Left lung (tissue), 4 donors: ENCODE measurements at regions not wholly inside any gene's neighbourhood (a gene's known extent, or its start where the extent isn't known, plus 50 kb on each side); places are given as distances from the start of the nearest gene placed in this dataset.
"Not testable (repeated sequence)": the region's sequence is repeated elsewhere in the genome, so short reads cannot be mapped to it uniquely, and the experiment has no call there.

Experiments used
- ATAC-seq: fragments of 200-7000 bp; cut with Tn5 transposase; one replicate; pipeline ENCODE4 v1.9.1; 2020; ENCODE audit warnings: moderate library complexity
- DNase-seq, 4 donors: peaks; one replicate each; pipeline ENCODE4 v3.0.0-alpha.2; 2013 to 2020
- H3K27ac ChIP-seq, 2 donors: fragments of 200-600 bp; sonication (generic) in 1 of 2; one replicate each; pipeline versions ENCODE4 v1.5.0 to v1.8.0; 2020 to 2021
- H3K27me3 ChIP-seq, 2 donors: fragments of 200-600 bp; sonication (generic) in 1 of 2; one replicate each; pipeline versions ENCODE4 v1.5.0 to v1.8.0; 2020 to 2021
- H3K36me3 ChIP-seq, 2 donors: fragments of 200-600 bp; sonication (generic) in 1 of 2; one replicate each; pipeline versions ENCODE4 v1.5.0 to v1.8.0; 2020 to 2021
- H3K4me1 ChIP-seq, 2 donors: fragments of 200-600 bp; one replicate each; pipeline ENCODE4 v1.8.0; 2021
- H3K4me3 ChIP-seq, 2 donors: fragments of 200-600 bp; sonication (generic) in 1 of 2; one replicate each; pipeline versions ENCODE4 v1.5.0 to v1.8.0; 2020 to 2021; ENCODE audit warnings: mild to moderate bottlenecking in 1 of 2
- H3K9me3 ChIP-seq, 2 donors: fragments of 200-600 bp; sonication (generic) in 1 of 2; one replicate each; pipeline versions ENCODE4 v1.5.0 to v1.8.0; 2020 to 2021
- intact Hi-C, 2 donors: fragments of 100-400 bp; cut with DNase I; formaldehyde crosslinking; loops; one replicate each; pipeline versions ENCODE4 v1.11.2 to v1.14.2; 2022
- TF ChIP-seq, protein P1 (sequence below), 2 donors: fragments of 200-600 bp; sonication (generic) in 1 of 2; IDR thresholded peaks; one replicate each; pipeline versions ENCODE4 v1.5.0 to v1.8.0; 2021; ENCODE audit warnings: antibody characterized with exemption in 2 of 2
- donor health status: DM: no; HTN: yes; CAD: no.
- donor health status: DM: no; HTN: no; CAD: no.

- intact Hi-C loops = no loop called here
- TF ChIP-seq, protein P1, sequence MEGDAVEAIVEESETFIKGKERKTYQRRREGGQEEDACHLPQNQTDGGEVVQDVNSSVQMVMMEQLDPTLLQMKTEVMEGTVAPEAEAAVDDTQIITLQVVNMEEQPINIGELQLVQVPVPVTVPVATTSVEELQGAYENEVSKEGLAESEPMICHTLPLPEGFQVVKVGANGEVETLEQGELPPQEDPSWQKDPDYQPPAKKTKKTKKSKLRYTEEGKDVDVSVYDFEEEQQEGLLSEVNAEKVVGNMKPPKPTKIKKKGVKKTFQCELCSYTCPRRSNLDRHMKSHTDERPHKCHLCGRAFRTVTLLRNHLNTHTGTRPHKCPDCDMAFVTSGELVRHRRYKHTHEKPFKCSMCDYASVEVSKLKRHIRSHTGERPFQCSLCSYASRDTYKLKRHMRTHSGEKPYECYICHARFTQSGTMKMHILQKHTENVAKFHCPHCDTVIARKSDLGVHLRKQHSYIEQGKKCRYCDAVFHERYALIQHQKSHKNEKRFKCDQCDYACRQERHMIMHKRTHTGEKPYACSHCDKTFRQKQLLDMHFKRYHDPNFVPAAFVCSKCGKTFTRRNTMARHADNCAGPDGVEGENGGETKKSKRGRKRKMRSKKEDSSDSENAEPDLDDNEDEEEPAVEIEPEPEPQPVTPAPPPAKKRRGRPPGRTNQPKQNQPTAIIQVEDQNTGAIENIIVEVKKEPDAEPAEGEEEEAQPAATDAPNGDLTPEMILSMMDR (IDR thresholded peaks at IDR 0.05) = no peak
- no peaks in the 10 kb centered on the region for H3K4me1 ChIP-seq
- H3K9me3 ChIP-seq = no peaks in the 10 kb centered on the region
- no peak overlapping the region for H3K4me3 ChIP-seq
- DNase-seq (no peak), ATAC-seq (no peak)
- no peaks in the 10 kb centered on the region for H3K27me3 ChIP-seq
- H3K36me3 ChIP-seq = no peaks in the 10 kb centered on the region
- H3K27ac ChIP-seq = no peak overlapping the region
Observed at GRCh38 chr4:20151436-20151835, 100.3 kb upstream of the SLIT2 start.

DNA sequence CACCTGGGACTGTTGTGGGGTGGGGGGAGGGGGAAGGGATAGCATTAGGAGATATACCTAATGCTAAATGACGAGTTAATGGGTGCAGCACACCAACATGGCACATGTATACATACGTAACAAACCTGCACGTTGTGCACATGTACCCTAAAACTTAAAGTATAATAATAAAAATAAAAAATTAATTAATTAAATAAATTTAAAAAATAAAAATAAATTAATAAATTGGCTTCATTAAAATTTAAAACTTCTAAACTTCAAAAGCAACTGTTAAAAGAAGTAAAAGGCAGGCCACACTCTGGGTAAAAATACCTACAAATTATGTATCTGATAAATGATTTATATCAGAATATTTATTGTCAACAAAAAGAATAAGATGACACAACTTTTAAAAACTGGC is 102.6 kb upstream of the SLIT2 start:
- intact Hi-C loops, ATAC-seq, DNase-seq, H3K27ac ChIP-seq, H3K36me3 ChIP-seq, H3K4me1 ChIP-seq, H3K4me3 ChIP-seq, H3K27me3 ChIP-seq: not testable (repeated sequence)
- peaks cover 0 to 13% of the 10 kb centered on the region in 2 donors for H3K9me3 ChIP-seq

DNA sequence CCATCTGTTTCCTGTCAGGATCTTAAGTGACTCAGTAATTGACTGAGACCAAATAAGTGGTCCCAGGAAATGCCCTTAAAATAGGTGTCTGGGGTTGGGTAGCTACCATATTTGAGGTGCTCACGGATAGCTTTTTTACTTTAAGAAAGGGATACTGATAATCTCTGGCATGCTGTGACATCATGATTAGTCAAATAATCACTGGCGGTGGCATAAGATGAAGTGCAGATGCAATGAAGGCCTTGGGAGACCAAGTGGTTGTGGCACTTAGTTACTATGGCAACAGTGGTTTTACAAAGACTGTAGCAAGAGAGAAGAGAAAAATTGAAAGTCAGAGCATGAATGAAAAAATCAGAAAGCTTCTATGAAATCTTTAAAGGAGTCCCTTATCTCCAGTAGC is 114.5 kb upstream of the SLIT2 start:
- TF ChIP-seq, protein P1 (IDR thresholded peaks at IDR 0.05) = no peak
- H3K4me1 ChIP-seq = no peaks in the 10 kb centered on the region
- ATAC-seq (no peak), DNase-seq (no peak)
- no peak overlapping the region for H3K27ac ChIP-seq
- H3K27me3 ChIP-seq = no peaks in the 10 kb centered on the region
- no peak overlapping the region for H3K4me3 ChIP-seq
- H3K9me3 ChIP-seq = peaks cover 0 to 22% of the 10 kb centered on the region in 2 donors
- intact Hi-C loops = no loop called here
- H3K36me3 ChIP-seq = no peaks in the 10 kb centered on the region

- DNase-seq = no peak
- TF ChIP-seq, protein P1 (IDR thresholded peaks at IDR 0.05) = no peak
- Histone ChIP-seq H3K4me3 (no peak overlapping the region), H3K27me3 (no peaks in the 10 kb centered on the region), H3K27ac (no peak overlapping the region), H3K36me3 (no peaks in the 10 kb centered on the region), H3K4me1 (no peaks in the 10 kb centered on the region), H3K9me3 (no peaks in the 10 kb centered on the region)
- intact Hi-C loops = no loop called here
- no peak for ATAC-seq
Observed at GRCh38 chr4:20127626-20128025, 124.1 kb upstream of the SLIT2 start.

DNA sequence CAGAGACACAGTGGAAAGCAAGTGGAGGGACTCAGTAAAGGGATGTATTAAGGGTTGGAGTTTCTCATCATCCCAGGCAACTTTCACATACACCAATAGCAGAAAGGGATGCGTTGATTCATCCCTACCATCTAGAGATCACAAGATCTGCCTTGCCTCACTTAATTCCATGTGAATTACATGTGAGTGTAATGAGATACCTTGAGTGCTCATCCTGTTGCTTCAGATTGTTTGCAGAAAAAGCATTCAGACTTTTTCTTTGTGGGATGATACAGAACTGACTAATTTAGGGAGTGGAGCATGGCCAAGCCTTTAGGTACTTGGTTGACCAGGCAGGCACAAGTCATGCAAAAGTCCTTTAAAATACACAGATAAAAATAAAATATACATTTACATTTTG is 124.8 kb upstream of the SLIT2 start:
- no peaks in the 10 kb centered on the region for H3K36me3 ChIP-seq
- H3K4me1 ChIP-seq = no peaks in the 10 kb centered on the region
- intact Hi-C loops = no loop called here
- H3K9me3 ChIP-seq = no peaks in the 10 kb centered on the region
- H3K4me3 ChIP-seq = no peak overlapping the region
- TF ChIP-seq, protein P1 (IDR thresholded peaks at IDR 0.05) = no peak
- ATAC-seq = no peak
- H3K27ac ChIP-seq = no peak overlapping the region
- no peaks in the 10 kb centered on the region for H3K27me3 ChIP-seq
- no peak for DNase-seq

DNA sequence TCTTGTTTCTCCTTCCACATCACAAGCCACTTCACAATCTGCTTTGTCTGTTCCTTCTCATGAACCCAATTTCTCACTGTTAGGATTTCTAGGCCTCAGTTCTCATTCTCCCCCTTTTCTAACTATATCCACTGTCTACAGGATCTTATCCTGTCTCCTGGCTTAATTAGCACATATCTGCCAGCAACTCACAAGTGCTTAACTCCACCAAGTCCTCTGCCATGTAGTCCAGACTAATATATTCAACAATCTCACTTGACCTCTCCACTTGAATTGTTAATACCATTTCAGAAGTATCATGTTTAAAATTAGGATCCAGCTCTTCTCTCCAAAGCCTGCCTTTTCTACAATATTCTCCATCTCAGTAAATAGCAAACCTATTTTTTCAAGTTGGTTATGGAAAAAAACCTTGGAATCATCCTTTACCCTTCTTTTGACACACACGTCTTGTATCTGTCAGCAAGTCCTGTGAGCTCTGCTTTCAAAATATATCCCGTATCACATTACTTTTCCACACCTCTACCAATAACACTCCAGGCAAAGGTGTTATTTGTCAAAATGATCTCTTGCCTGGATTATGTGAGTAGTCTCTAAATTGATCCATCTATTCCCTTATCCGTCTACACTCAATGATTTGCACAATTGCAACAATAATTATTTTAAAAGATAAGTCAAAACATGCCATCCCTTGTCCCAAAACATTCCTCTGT is 127.2 kb upstream of the SLIT2 start:
- Histone ChIP-seq H3K4me3 (no peak overlapping the region), H3K4me1 (no peaks in the 10 kb centered on the region), H3K36me3 (no peaks in the 10 kb centered on the region), H3K9me3 (no peaks in the 10 kb centered on the region), H3K27ac (no peak overlapping the region), H3K27me3 (no peaks in the 10 kb centered on the region)
- DNase-seq = no peak
- TF ChIP-seq, protein P1 (IDR thresholded peaks at IDR 0.05) = no peak
- ATAC-seq = no peak
- intact Hi-C loops = no loop called here
